H1 (cell line): ENCODE measurements at regions not wholly inside any gene's neighbourhood (a gene's known extent, or its start where the extent isn't known, plus 50 kb on each side); places are given as distances from the start of the nearest gene placed in this dataset.

Source experiments
- FOSL1 ChIP-seq: IDR thresholded peaks from 2 replicates; pipeline ENCODE4 v1.6.1; 2011; ENCODE audit warnings: mild to moderate bottlenecking, low read depth, low read length, moderate library complexity; ENCODE audit not compliant: insufficient read depth
- HDAC6 ChIP-seq: IDR thresholded peaks from one replicate; pipeline ENCODE4 v1.7.1; 2012; ENCODE audit warnings: low read depth, mild to moderate bottlenecking, inconsistent platforms, low read length, moderate library complexity
- POLR2A ChIP-seq, 2 experiments: IDR thresholded peaks; 1 replicate in 1 of 2; 2 replicates in 1 of 2; pipeline ENCODE4 v1.6.1; 2011; ENCODE audit warnings: low read depth in 2 of 2, low read length in 2 of 2, mild to moderate bottlenecking in 2 of 2; ENCODE audit errors: control extremely low read depth in 1 of 2
- POLR2AphosphoS5 ChIP-seq: IDR thresholded peaks from 2 replicates; pipeline ENCODE4 v1.6.1; 2011; ENCODE audit warnings: low read depth, low read length
- SIN3A ChIP-seq, 2 experiments: IDR thresholded peaks in 1 of 2; conservative IDR thresholded peaks in 1 of 2; 2 replicates each; pipeline ENCODE4 v1.6.1; 2011 to 2012; ENCODE audit warnings: low read length in 2 of 2, improper control_type of control experiment in 1 of 2, low read depth in 1 of 2, mild to moderate bottlenecking in 1 of 2
- TF ChIP-seq, protein P1 (sequence below), 3 experiments: IDR thresholded peaks; 1 replicate in 2 of 3; 2 replicates in 1 of 3; pipeline versions ENCODE4 v1.5.1 to v1.6.1; 2011; ENCODE audit warnings: low read length in 3 of 3, mild to moderate bottlenecking in 3 of 3, inconsistent platforms in 2 of 3, low read depth in 1 of 3, moderate library complexity in 1 of 3; ENCODE audit not compliant: insufficient read depth in 1 of 3; ENCODE audit errors: control extremely low read depth in 1 of 3
- TF ChIP-seq, protein P2 (sequence below): IDR thresholded peaks from 2 replicates; pipeline ENCODE4 v1.6.1; 2011; ENCODE audit warnings: low read length, improper control_type of control experiment

DNA sequence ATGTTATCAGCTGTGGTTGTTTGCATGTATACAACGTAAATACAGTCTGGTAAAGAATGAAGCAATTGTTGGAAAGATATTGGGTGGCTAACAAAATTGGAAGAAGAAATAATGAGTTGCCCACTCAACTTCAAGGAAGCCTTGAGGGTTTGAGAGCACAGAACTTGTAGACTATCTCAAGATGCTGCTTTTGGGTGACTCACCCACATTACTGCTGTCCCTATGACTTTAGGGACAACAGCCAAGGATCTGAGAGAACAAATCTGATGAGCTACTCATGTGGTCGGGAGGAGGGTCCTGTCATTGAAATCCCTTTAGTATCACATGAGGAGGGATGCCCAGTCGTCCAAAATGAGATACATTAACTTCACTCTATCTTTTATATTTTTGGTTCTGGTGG lies 261.8 kb downstream of the GAS1 start:
- TF ChIP-seq, protein P1, sequence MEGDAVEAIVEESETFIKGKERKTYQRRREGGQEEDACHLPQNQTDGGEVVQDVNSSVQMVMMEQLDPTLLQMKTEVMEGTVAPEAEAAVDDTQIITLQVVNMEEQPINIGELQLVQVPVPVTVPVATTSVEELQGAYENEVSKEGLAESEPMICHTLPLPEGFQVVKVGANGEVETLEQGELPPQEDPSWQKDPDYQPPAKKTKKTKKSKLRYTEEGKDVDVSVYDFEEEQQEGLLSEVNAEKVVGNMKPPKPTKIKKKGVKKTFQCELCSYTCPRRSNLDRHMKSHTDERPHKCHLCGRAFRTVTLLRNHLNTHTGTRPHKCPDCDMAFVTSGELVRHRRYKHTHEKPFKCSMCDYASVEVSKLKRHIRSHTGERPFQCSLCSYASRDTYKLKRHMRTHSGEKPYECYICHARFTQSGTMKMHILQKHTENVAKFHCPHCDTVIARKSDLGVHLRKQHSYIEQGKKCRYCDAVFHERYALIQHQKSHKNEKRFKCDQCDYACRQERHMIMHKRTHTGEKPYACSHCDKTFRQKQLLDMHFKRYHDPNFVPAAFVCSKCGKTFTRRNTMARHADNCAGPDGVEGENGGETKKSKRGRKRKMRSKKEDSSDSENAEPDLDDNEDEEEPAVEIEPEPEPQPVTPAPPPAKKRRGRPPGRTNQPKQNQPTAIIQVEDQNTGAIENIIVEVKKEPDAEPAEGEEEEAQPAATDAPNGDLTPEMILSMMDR (IDR thresholded peaks at IDR 0.05; ENCODE audit: control extremely low read depth in 1 of 3, insufficient read depth in 1 of 3, low read depth in 1 of 3, low read length in 3 of 3): no peak
- TF ChIP-seq HDAC6 (no peak), POLR2AphosphoS5 (no peak), FOSL1 (no peak), SIN3A (conservative IDR thresholded peaks at IDR 0.05 in 1 of 2, IDR thresholded peaks at IDR 0.05 in 1 of 2; ENCODE audit: low read depth in 1 of 2, low read length in 2 of 2) (no peak), POLR2A (IDR thresholded peaks at IDR 0.05; ENCODE audit: control extremely low read depth in 1 of 2, low read depth in 2 of 2, low read length in 2 of 2) (no peak)
- TF ChIP-seq, protein P2, sequence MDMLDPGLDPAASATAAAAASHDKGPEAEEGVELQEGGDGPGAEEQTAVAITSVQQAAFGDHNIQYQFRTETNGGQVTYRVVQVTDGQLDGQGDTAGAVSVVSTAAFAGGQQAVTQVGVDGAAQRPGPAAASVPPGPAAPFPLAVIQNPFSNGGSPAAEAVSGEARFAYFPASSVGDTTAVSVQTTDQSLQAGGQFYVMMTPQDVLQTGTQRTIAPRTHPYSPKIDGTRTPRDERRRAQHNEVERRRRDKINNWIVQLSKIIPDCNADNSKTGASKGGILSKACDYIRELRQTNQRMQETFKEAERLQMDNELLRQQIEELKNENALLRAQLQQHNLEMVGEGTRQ: no peak
